H9 (cell line): ENCODE measurements at regions not wholly inside any gene's neighbourhood (a gene's known extent, or its start where the extent isn't known, plus 50 kb on each side); places are given as distances from the start of the nearest gene placed in this dataset.

Experiments used
- DNase-seq: peaks from one replicate; pipeline ENCODE4 v3.0.0-alpha.2; 2017
- H2AFZ ChIP-seq: one replicate; pipeline ENCODE4 v1.6.1; 2013; ENCODE audit warnings: mild to moderate bottlenecking, low read length, control low read depth, moderate library complexity
- H2AK5ac ChIP-seq: 2 replicates; pipeline ENCODE4 v1.6.1; 2013; ENCODE audit warnings: low read length, control low read depth, mixed read lengths; ENCODE audit not compliant: insufficient read length
- H2BK120ac ChIP-seq: one replicate; pipeline ENCODE4 v1.6.1; 2013; ENCODE audit warnings: low read depth, mild to moderate bottlenecking, low read length, control low read depth, inconsistent platforms; ENCODE audit not compliant: poor library complexity, severe bottlenecking
- H2BK12ac ChIP-seq: 2 replicates; pipeline ENCODE4 v1.6.1; 2013; ENCODE audit warnings: low read length, control low read depth, mixed read lengths, low read depth; ENCODE audit not compliant: insufficient read length
- H2BK15ac ChIP-seq: 2 replicates; pipeline ENCODE4 v1.6.1; 2013; ENCODE audit warnings: low read depth, low read length, control low read depth
- H2BK20ac ChIP-seq: one replicate; pipeline ENCODE4 v1.6.1; 2013; ENCODE audit warnings: low read depth, mild to moderate bottlenecking, low read length, control low read depth, inconsistent platforms; ENCODE audit not compliant: poor library complexity, severe bottlenecking
- H2BK5ac ChIP-seq: 2 replicates; pipeline ENCODE4 v1.6.1; 2013; ENCODE audit warnings: low read length, control low read depth, mixed read lengths; ENCODE audit not compliant: insufficient read length
- H3K14ac ChIP-seq: 2 replicates; pipeline ENCODE4 v1.6.1; 2013; ENCODE audit warnings: low read length, control low read depth; ENCODE audit not compliant: insufficient read depth
- H3K18ac ChIP-seq: 2 replicates; pipeline ENCODE4 v1.6.1; 2013; ENCODE audit warnings: low read depth, mild to moderate bottlenecking, mixed read lengths, low read length, control low read depth; ENCODE audit not compliant: insufficient read length
- H3K23ac ChIP-seq: 2 replicates; pipeline ENCODE4 v1.6.1; 2013; ENCODE audit warnings: low read length, control low read depth, mixed read lengths, low read depth; ENCODE audit not compliant: insufficient read length
- H3K23me2 ChIP-seq: 2 replicates; pipeline ENCODE4 v1.6.1; 2013; ENCODE audit warnings: low read depth, mild to moderate bottlenecking, mixed read lengths, low read length, control low read depth; ENCODE audit not compliant: insufficient read length, poor library complexity, severe bottlenecking
- H3K27ac ChIP-seq: 2 replicates; pipeline ENCODE4 v1.5.1; 2013; ENCODE audit warnings: low read length, control low read depth, mixed read lengths, low read depth; ENCODE audit not compliant: insufficient read length
- H3K27me3 ChIP-seq: 2 replicates; pipeline ENCODE4 v1.6.1; 2013; ENCODE audit warnings: low read length, control low read depth, inconsistent platforms; ENCODE audit not compliant: insufficient read depth
- H3K4ac ChIP-seq: 2 replicates; pipeline ENCODE4 v1.6.1; 2013; ENCODE audit warnings: low read depth, mild to moderate bottlenecking, control low read depth, inconsistent platforms, low read length, moderate library complexity
- H3K4me1 ChIP-seq: 2 replicates; pipeline ENCODE4 v1.6.1; 2013; ENCODE audit warnings: low read length, control low read depth, inconsistent platforms; ENCODE audit not compliant: insufficient read depth
- H3K4me2 ChIP-seq: 2 replicates; pipeline ENCODE4 v1.6.1; 2013; ENCODE audit warnings: low read length, control low read depth, mixed read lengths; ENCODE audit not compliant: insufficient read length, insufficient read depth
- H3K56ac ChIP-seq: 2 replicates; pipeline ENCODE4 v1.6.1; 2013; ENCODE audit warnings: low read depth, mild to moderate bottlenecking, mixed read lengths, low read length, control low read depth; ENCODE audit not compliant: insufficient read length
- H3K79me1 ChIP-seq: 2 replicates; pipeline ENCODE4 v1.6.1; 2013; ENCODE audit warnings: low read depth, mild to moderate bottlenecking, moderate library complexity, low read length, control low read depth, inconsistent platforms; ENCODE audit not compliant: insufficient read depth, poor library complexity, severe bottlenecking
- H3K79me2 ChIP-seq: 2 replicates; pipeline ENCODE4 v1.6.1; 2013; ENCODE audit warnings: low read length, control low read depth, inconsistent platforms; ENCODE audit not compliant: insufficient read depth
- H3K9ac ChIP-seq: 2 replicates; pipeline ENCODE4 v1.6.1; 2013; ENCODE audit warnings: low read length, control low read depth, mixed read lengths; ENCODE audit not compliant: insufficient read length; ENCODE audit errors: extremely low read depth
- H3K9me3 ChIP-seq: one replicate; pipeline ENCODE4 v1.6.1; 2013; ENCODE audit warnings: low read depth, low read length, inconsistent platforms; ENCODE audit not compliant: control insufficient read depth
- H3T11ph ChIP-seq: one replicate; pipeline ENCODE4 v1.6.1; 2013; ENCODE audit warnings: mild to moderate bottlenecking, low read length, control low read depth, inconsistent platforms
- H4K20me1 ChIP-seq: one replicate; pipeline ENCODE4 v1.6.1; 2013; ENCODE audit not compliant: control insufficient read depth, insufficient read length, insufficient read depth
- H4K5ac ChIP-seq: 2 replicates; pipeline ENCODE4 v1.6.1; 2013; ENCODE audit warnings: low read depth, mild to moderate bottlenecking, mixed read lengths, low read length, control low read depth; ENCODE audit not compliant: insufficient read length
- H4K8ac ChIP-seq: replicated peaks from 2 replicates; pipeline ENCODE4 v1.6.1; 2013; ENCODE audit warnings: low read length, control low read depth, mixed read lengths, low read depth; ENCODE audit not compliant: insufficient read length
- H4K91ac ChIP-seq: 2 replicates; pipeline ENCODE4 v1.6.1; 2013; ENCODE audit warnings: low read depth, mild to moderate bottlenecking, moderate library complexity, mixed read lengths, low read length, control low read depth; ENCODE audit not compliant: insufficient read length
- H3K27ac Mint-ChIP-seq, 3 experiments: 2 replicates in 2 of 3; 3 replicates in 1 of 3; pipeline ENCODE4 v1.8.0; 2020 to 2021; ENCODE audit warnings: mixed read lengths in 3 of 3, mild to moderate bottlenecking in 1 of 3, moderate library complexity in 1 of 3
- H3K27me3 Mint-ChIP-seq: 2 replicates; pipeline ENCODE4 v1.8.0; 2021; ENCODE audit warnings: low read depth, mild to moderate bottlenecking, moderate library complexity, mixed read lengths
- H3K36me3 Mint-ChIP-seq, 3 experiments: 2 replicates in 2 of 3; 3 replicates in 1 of 3; pipeline ENCODE4 v1.8.0; 2020 to 2021; ENCODE audit warnings: low read depth in 3 of 3, mixed read lengths in 3 of 3; ENCODE audit not compliant: insufficient read depth in 1 of 3
- H3K4me1 Mint-ChIP-seq, 2 experiments: 2 replicates each; pipeline ENCODE4 v1.8.0; 2020; ENCODE audit warnings: mixed read lengths in 2 of 2
- H3K4me3 Mint-ChIP-seq, 2 experiments: 2 replicates in 1 of 2; 3 replicates in 1 of 2; pipeline ENCODE4 v1.8.0; 2020 to 2021; ENCODE audit warnings: mild to moderate bottlenecking in 2 of 2, mixed read lengths in 2 of 2, moderate library complexity in 1 of 2
- H3K9me3 Mint-ChIP-seq, 2 experiments: 2 replicates in 1 of 2; 3 replicates in 1 of 2; pipeline ENCODE4 v1.8.0; 2020; ENCODE audit warnings: mild to moderate bottlenecking in 2 of 2, mixed read lengths in 2 of 2, moderate library complexity in 1 of 2
- CTCF ChIP-seq: fragments of 200-600 bp; sonication (generic); conservative IDR thresholded peaks from 3 replicates; pipeline ENCODE4 v1.8.0; 2021; ENCODE audit warnings: antibody characterized with exemption, mild to moderate bottlenecking

DNA sequence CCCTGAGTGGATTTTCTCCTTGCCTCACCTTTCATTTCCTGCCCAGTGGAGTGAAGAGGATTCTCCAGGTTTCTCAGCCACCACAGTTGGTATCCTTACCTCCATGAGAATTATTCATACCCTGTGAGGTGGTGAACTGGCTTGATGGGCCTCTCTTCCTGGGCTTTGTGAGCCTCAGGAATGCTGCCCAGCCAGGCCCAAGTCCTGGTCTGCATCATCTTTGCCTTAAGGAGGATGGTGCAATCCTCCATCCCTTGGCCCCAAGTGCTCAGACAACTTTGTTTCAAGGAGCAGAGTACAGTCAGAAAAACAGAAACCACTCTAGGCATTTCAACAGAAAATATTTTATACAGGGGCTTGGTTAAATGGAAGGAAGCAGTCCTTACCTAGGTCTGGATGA is 114.2 kb upstream of the CADM1 start:
- H3K4ac ChIP-seq: no peak overlapping the region
- no peak overlapping the region for H4K8ac ChIP-seq
- TF ChIP-seq CTCF: no peak
- H4K91ac ChIP-seq: no peak overlapping the region
- H3K14ac ChIP-seq: no peak overlapping the region
- no peaks in the 10 kb centered on the region for H3K9me3 ChIP-seq
- H3K23me2 ChIP-seq: no peaks in the 10 kb centered on the region
- no peak overlapping the region for H2BK120ac ChIP-seq
- H3T11ph ChIP-seq: no peak overlapping the region
- H2BK15ac ChIP-seq: no peak overlapping the region
- H2AK5ac ChIP-seq: no peak overlapping the region
- H3K4me1 ChIP-seq: no peaks in the 10 kb centered on the region
- Mint-ChIP-seq H3K4me1 (no peaks in the 10 kb centered on the region), H3K9me3 (no peaks in the 10 kb centered on the region), H3K4me3 (no peak overlapping the region), H3K27ac (peak overlapping the region in 1 of 3 experiments; percentile 55; a peak in 1 of 7 replicates), H3K27me3 (peaks cover 24% of the 10 kb centered on the region), H3K36me3 (no peaks in the 10 kb centered on the region)
- no peaks in the 10 kb centered on the region for H3K79me2 ChIP-seq
- no peaks in the 10 kb centered on the region for H4K20me1 ChIP-seq
- no peak overlapping the region for H3K27ac ChIP-seq
- H2BK5ac ChIP-seq: no peak overlapping the region
- H3K27me3 ChIP-seq: no peaks in the 10 kb centered on the region
- no peak overlapping the region for H4K5ac ChIP-seq
- no peak overlapping the region for H3K56ac ChIP-seq
- no peak overlapping the region for H3K9ac ChIP-seq
- no peak for DNase-seq
- no peak overlapping the region for H2AFZ ChIP-seq
- no peak overlapping the region for H3K4me2 ChIP-seq
- no peak overlapping the region for H3K18ac ChIP-seq
- H3K23ac ChIP-seq: no peak overlapping the region
- no peak overlapping the region for H2BK20ac ChIP-seq
- H3K79me1 ChIP-seq: no peaks in the 10 kb centered on the region
- H2BK12ac ChIP-seq: no peak overlapping the region
